GM13976 (cell line): ENCODE measurements at regions not wholly inside any gene's neighbourhood (a gene's known extent, or its start where the extent isn't known, plus 50 kb on each side); places are given as distances from the start of the nearest gene placed in this dataset.
"Not testable (repeated sequence)": the region's sequence is repeated elsewhere in the genome, so short reads cannot be mapped to it uniquely, and the experiment has no call there.

ENCODE experiments used
- DNase-seq: peaks from one replicate; pipeline ENCODE4 v3.0.0; 2012; ENCODE audit warnings: low spot score
- in situ Hi-C: fragments of 300-500 bp; cut with MboI; formaldehyde crosslinking; loops from one replicate; pipeline ENCODE4 v1.12.0; 2022; ENCODE audit warnings: low sequenced_read_pairs, mixed read lengths, inconsistent platforms; ENCODE audit not compliant: unreplicated experiment
- TF ChIP-seq, protein P1 (sequence below): IDR thresholded peaks from 2 replicates; pipeline ENCODE4 v1.5.1; 2012; ENCODE audit warnings: borderline replicate concordance, mild to moderate bottlenecking; ENCODE audit not compliant: insufficient read depth; ENCODE audit errors: extremely low read depth, missing control alignments, control extremely low read depth

DNA sequence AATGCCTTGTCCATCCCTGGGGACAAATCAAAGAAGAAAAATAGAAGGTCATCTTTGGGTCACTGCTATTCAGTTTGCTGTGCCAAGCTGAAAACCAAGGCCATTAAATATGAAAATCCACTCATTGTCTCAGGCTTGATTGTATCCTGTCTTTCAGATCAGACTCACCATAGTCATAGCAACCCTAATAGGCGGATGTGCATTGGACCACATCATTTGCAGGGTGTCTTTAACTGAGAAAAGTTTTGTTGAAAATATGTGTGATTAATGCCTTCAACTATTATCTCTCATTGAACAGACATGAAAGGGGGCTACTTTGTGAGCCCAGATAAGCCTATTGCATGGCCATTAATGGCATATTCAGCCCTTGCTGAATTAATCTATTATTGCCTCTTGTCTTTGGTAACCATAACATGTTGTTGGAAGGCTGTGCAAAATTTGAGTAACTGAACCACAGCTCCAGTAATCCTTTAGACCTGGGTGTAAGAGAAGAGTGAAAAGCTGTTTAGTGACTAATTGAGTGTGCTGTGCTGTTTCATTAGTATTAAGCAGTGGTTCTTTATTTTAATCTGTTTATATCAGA, 453.6 kb upstream of the EPHA5 start:
- DNase-seq, result no peak
- in situ Hi-C loops, result no loop called here
- TF ChIP-seq, protein P1, sequence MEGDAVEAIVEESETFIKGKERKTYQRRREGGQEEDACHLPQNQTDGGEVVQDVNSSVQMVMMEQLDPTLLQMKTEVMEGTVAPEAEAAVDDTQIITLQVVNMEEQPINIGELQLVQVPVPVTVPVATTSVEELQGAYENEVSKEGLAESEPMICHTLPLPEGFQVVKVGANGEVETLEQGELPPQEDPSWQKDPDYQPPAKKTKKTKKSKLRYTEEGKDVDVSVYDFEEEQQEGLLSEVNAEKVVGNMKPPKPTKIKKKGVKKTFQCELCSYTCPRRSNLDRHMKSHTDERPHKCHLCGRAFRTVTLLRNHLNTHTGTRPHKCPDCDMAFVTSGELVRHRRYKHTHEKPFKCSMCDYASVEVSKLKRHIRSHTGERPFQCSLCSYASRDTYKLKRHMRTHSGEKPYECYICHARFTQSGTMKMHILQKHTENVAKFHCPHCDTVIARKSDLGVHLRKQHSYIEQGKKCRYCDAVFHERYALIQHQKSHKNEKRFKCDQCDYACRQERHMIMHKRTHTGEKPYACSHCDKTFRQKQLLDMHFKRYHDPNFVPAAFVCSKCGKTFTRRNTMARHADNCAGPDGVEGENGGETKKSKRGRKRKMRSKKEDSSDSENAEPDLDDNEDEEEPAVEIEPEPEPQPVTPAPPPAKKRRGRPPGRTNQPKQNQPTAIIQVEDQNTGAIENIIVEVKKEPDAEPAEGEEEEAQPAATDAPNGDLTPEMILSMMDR, result no peak

DNA sequence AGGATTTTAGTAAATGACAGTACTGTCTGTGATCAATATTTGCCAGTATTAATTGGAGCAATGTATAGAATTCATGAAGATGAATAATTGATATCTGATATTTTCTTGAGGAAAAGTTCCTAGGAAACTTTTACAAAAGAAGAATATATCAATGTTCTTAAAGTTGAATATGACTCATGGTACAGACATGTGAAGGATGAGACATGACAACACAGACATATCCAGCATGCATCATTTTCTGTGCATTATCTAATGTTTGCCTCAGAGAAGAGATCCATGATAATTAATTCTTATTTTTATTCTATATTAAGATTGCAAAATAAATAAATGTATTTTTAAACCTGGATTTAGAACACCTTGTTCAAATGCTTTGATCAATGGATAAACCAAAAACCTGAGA, 452.9 kb upstream of the EPHA5 start:
- DNase-seq, result no peak
- in situ Hi-C loops, result no loop called here
- TF ChIP-seq, protein P1, result no peak

DNA sequence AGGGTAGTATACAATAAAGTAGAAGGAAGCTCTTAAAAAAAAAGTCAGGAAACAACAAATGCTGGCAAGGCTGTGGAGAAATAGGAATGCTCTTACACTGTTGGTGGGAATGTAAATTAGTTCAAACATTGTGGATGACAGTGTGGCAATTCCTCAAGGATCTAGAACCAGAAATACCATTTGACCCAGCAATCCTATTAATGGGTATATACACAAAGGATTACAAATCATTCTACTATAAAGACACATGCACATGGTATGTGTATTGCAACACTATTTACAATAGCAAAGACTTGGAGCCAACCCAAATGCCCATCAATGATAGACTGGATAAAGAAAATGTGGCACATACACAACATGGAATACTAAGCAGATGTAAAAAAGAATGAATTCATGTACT, 444.9 kb upstream of the EPHA5 start:
- in situ Hi-C loops, DNase-seq: not testable (repeated sequence)

DNA sequence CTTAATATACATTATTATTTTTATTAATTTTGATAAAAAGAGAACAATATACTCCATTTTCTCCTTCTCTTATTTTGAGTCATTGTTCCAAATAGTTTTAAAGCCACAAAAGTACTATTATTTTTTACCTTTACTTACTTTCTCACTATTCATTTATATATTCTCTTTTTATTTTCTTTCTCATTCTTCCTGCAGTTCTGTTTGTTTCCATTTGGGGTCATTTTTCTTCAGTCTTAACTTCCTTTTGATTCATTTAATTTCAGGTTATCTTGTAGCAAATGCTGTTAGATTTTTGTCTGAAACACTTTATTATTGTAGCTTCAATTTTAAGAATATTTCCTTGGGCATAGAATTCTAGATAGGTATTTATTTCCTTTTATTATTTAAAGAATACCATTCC, 438.6 kb upstream of the EPHA5 start:
- in situ Hi-C loops, result no loop called here
- TF ChIP-seq, protein P1, result no peak

DNA sequence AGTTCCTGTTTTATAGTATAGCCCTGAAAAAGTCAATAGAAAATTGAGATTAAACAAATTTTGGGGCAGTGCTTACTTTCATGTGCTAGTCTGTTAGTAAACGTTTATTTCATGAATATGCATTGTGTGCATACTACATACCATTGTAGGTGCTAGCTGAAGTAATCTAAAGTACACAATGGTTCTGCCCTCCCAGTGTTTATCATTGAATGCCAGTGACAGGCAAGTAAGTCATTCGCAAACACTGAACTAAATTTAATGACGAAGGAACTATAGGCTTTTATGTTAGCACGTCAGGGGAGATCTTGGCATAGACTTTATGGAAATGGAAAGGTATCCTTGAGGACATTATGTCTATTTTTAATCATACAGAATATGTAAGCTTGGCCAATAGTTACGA, 426.9 kb upstream of the EPHA5 start:
- no peak for DNase-seq
- TF ChIP-seq, protein P1, result no peak
- in situ Hi-C loops, result no loop called here

More for the DNA sequence above, 438.6 kb upstream of the EPHA5 start:
- no peak for DNase-seq

DNA sequence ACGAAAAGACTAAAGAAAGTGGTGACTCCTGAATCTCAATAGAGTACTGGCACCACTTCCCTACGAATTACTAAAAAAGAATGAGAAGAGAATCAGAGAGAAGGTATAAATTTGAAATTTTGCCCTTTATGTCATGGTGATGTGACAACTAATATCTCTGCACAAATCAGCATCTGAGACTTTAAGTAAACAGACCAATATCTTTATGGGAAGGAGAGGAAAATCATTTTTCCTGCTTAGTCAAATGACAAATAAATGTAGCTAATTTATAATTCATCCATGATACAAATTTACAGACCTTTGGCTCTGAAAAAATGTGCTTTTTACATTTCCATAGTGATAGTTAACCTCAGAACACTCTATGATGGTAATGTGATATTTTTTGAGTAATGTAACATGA, 424.8 kb upstream of the EPHA5 start:
- in situ Hi-C loops, result no loop called here
- TF ChIP-seq, protein P1, result no peak
- DNase-seq, result no peak

DNA sequence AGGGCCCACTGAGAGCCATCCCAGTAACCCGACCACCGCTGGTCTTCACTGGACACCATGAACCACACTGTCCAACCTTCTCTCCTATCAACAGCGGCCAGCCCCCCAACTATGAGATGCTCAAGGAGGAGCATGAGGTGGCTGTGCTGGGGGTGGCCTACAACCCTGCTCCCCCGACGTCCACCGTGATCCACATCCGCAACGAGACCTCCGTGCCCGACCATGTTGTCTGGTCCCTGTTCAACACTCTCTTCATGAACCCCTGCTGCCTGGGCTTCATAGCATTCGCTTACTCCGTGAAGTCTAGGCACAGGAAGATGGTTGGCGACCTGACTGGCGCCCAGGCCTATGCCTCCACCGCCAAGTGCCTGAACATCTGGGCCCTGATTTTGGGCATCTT, 423.8 kb upstream of the EPHA5 start:
- DNase-seq, result no peak
- TF ChIP-seq, protein P1, result no peak
- in situ Hi-C loops, result no loop called here
